PC-9 (cell line): ENCODE measurements at regions not wholly inside any gene's neighbourhood (a gene's known extent, or its start where the extent isn't known, plus 50 kb on each side); places are given as distances from the start of the nearest gene placed in this dataset.
"Not testable (repeated sequence)": the region's sequence is repeated elsewhere in the genome, so short reads cannot be mapped to it uniquely, and the experiment has no call there.

Experiments used
- BruUV-seq: library from RNA; stranded (reverse); fragments of 400-500 nt; replicated peaks from 2 replicates; lab custom pipeline; 2021; lab: Mats Ljungman, UMichigan
- CTCF ChIA-PET: fragments of 300-600 bp; sonication (Branson Sonifier 250); formaldehyde crosslinking; loops from one replicate; lab custom pipeline; 2022; ENCODE audit warnings: antibody characterized with exemption; lab: Charles Lee
- POLR2A ChIA-PET: fragments of 300-600 bp; sonication (Branson Sonifier 250); formaldehyde crosslinking; loops from one replicate; lab custom pipeline; 2022; ENCODE audit warnings: antibody characterized with exemption; ENCODE audit not compliant: unreplicated experiment; lab: Charles Lee
- DNase-seq, 2 experiments: peaks; one replicate each; pipeline versions ENCODE4 v3.0.0 to v3.0.0-alpha.2; 2015 to 2022; ENCODE audit warnings: mixed read lengths in 1 of 2
- H2AFZ ChIP-seq: fragments of 200-600 bp; sonication (generic); 2 replicates; pipeline ENCODE4 v1.8.1; 2017; ENCODE audit warnings: antibody characterized with exemption
- H3F3A ChIP-seq: fragments of 200-600 bp; sonication (generic); 2 replicates; pipeline ENCODE4 v1.8.1; 2017; ENCODE audit warnings: antibody characterized with exemption, mild to moderate bottlenecking, low read depth; ENCODE audit not compliant: insufficient read depth
- H3K27ac ChIP-seq: fragments of 200-600 bp; sonication (generic); 2 replicates; pipeline ENCODE4 v1.6.1; 2016; ENCODE audit warnings: mixed run types
- H3K27me3 ChIP-seq: fragments of 200-600 bp; sonication (generic); 2 replicates; pipeline ENCODE4 v1.6.1; 2016; ENCODE audit warnings: low read depth, mixed run types; ENCODE audit not compliant: insufficient read depth
- H3K36me3 ChIP-seq: fragments of 200-600 bp; sonication (generic); 2 replicates; pipeline ENCODE4 v1.6.1; 2016; ENCODE audit warnings: low read depth, mixed run types
- H3K4me1 ChIP-seq: fragments of 200-600 bp; sonication (generic); replicated peaks from 2 replicates; pipeline ENCODE4 v1.6.1; 2016; ENCODE audit warnings: mixed run types; ENCODE audit not compliant: insufficient read depth
- H3K4me2 ChIP-seq: fragments of 200-600 bp; sonication (generic); 2 replicates; pipeline ENCODE4 v1.6.1; 2017; ENCODE audit warnings: mixed run types
- H3K4me3 ChIP-seq: fragments of 200-600 bp; sonication (generic); 2 replicates; pipeline ENCODE4 v1.6.1; 2016; ENCODE audit warnings: mixed run types
- H3K79me2 ChIP-seq: fragments of 200-600 bp; sonication (generic); 2 replicates; pipeline ENCODE4 v1.6.1; 2017; ENCODE audit warnings: low read depth, mixed run types
- H3K9me2 ChIP-seq: fragments of 200-600 bp; sonication (generic); 2 replicates; pipeline ENCODE4 v1.8.1; 2017; ENCODE audit warnings: mild to moderate bottlenecking; ENCODE audit not compliant: insufficient read depth
- H3K9me3 ChIP-seq: fragments of 200-600 bp; sonication (generic); 2 replicates; pipeline ENCODE4 v1.8.1; 2016; ENCODE audit warnings: low read depth; ENCODE audit not compliant: insufficient read depth
- H4K20me1 ChIP-seq: fragments of 200-600 bp; sonication (generic); 2 replicates; pipeline ENCODE4 v1.8.1; 2017; ENCODE audit not compliant: insufficient read depth
- CTCF ChIP-seq: fragments of 200-600 bp; sonication (generic); conservative IDR thresholded peaks from 2 replicates; pipeline ENCODE4 v1.6.1; 2017; ENCODE audit warnings: mixed run types, antibody characterized with exemption, mild to moderate bottlenecking, moderate library complexity
- EZH2 ChIP-seq: fragments of 200-600 bp; sonication (generic); IDR thresholded peaks from 2 replicates; pipeline ENCODE4 v1.8.0; 2017; ENCODE audit warnings: antibody characterized with exemption, low read depth
- intact Hi-C: fragments of 100-400 bp; cut with micrococcal nuclease; formaldehyde crosslinking; loops from one replicate; pipeline ENCODE4 v1.10.0; 2022; ENCODE audit not compliant: unreplicated experiment

- H3F3A ChIP-seq: peaks cover 13% of the 10 kb centered on the region; the same call in 1 of the 2 replicates
- H3K9me2 ChIP-seq, H3K79me2 ChIP-seq, H3K9me3 ChIP-seq, H3K27ac ChIP-seq, H3K27me3 ChIP-seq, POLR2A ChIA-PET, H3K4me2 ChIP-seq, intact Hi-C loops, H2AFZ ChIP-seq, H3K36me3 ChIP-seq, H3K4me3 ChIP-seq, DNase-seq, CTCF ChIA-PET, H4K20me1 ChIP-seq, BruUV-seq: not testable (repeated sequence)
- peaks cover 16% of the 10 kb centered on the region for H3K4me1 ChIP-seq
Measured at GRCh38 chr1:148391323-148391722, 91.8 kb downstream of the PPIAL4G start.

GRCh38 chr1:148389027-148389339 is 94.1 kb downstream of the PPIAL4G start:
- TF ChIP-seq CTCF (no peak), EZH2 (no peak)
- H3F3A ChIP-seq: peaks cover 13% of the 10 kb centered on the region; the same call in 1 of the 2 replicates
- intact Hi-C loops: loop anchor here (2.0 kb wide), 1 partner anchor 14 kb away; no protein-coding TSS in a partner anchor
- peak overlapping the region; percentile 69; the same call in 1 of the 2 replicates for H3K4me3 ChIP-seq
- peaks cover 16% of the 10 kb centered on the region for H3K4me1 ChIP-seq
- peak overlapping the region; percentile 93 for H3K27ac ChIP-seq
- peak overlapping the region; percentile 86 for H2AFZ ChIP-seq
- H3K27me3 ChIP-seq: no peaks in the 10 kb centered on the region
- H3K79me2 ChIP-seq: no peaks in the 10 kb centered on the region
- BruUV-seq: TSS peak; percentile 97
- no peaks in the 10 kb centered on the region for H3K9me2 ChIP-seq
- ChIA-PET CTCF (interaction anchor here (1.4 kb wide), 1 partner anchor 17 kb away, joined by 4 read pairs; no protein-coding TSS in a partner anchor), POLR2A (interaction anchor here (0.6 to 0.7 kb wide), 4 partner anchors 16 to 133 kb away, joined by 3 to 17 read pairs (median 4); no protein-coding TSS in a partner anchor)
- no peaks in the 10 kb centered on the region for H3K9me3 ChIP-seq
- DNase-seq: no peak
- H3K4me2 ChIP-seq: peak overlapping the region; percentile 87
- no peaks in the 10 kb centered on the region for H3K36me3 ChIP-seq
- no peaks in the 10 kb centered on the region for H4K20me1 ChIP-seq

- Histone ChIP-seq H3K4me1 (peaks cover 16% of the 10 kb centered on the region), H3K4me3 (peak overlapping the region; percentile 69), H3K27me3 (no peaks in the 10 kb centered on the region), H2AFZ (peak overlapping the region; percentile 86), H3K9me3 (no peaks in the 10 kb centered on the region), H3K36me3 (no peaks in the 10 kb centered on the region), H3K4me2 (peak overlapping the region; percentile 87), H3K9me2 (no peaks in the 10 kb centered on the region), H3K79me2 (no peaks in the 10 kb centered on the region), H3F3A (peaks cover 13% of the 10 kb centered on the region; the same call in 1 of the 2 replicates), H3K27ac (peak overlapping the region; percentile 93), H4K20me1 (no peaks in the 10 kb centered on the region)
- ChIA-PET POLR2A (interaction anchor here (0.6 to 0.7 kb wide), 5 partner anchors 15 to 749 kb away, joined by 3 to 17 read pairs (median 4); no protein-coding TSS in a partner anchor), CTCF (interaction anchor here (1.4 kb wide), 1 partner anchor 17 kb away, joined by 4 read pairs; no protein-coding TSS in a partner anchor)
- TSS peak; percentile 100 for BruUV-seq
- intact Hi-C loops: loop anchor here (1.0 to 2.0 kb wide), 2 partner anchors 14 to 53 kb away; no protein-coding TSS in a partner anchor
- no peak for TF ChIP-seq CTCF
- TF ChIP-seq EZH2: no peak
- DNase-seq: peak; percentile 89 to 91
Measured at GRCh38 chr1:148388260-148389026, 94.7 kb downstream of the PPIAL4G start.

- H3K36me3 ChIP-seq, POLR2A ChIA-PET, H4K20me1 ChIP-seq, H3K9me2 ChIP-seq, H3K27me3 ChIP-seq, BruUV-seq, H3K9me3 ChIP-seq, H3K79me2 ChIP-seq, DNase-seq: not testable (repeated sequence)
- CTCF ChIA-PET: interaction anchor here (1.4 kb wide), 1 partner anchor 16 kb away, joined by 4 read pairs; no protein-coding TSS in a partner anchor
- Histone ChIP-seq H3K4me2 (peak overlapping the region; percentile 87), H2AFZ (peak overlapping the region; percentile 86; the same call in 1 of the 2 replicates), H3K4me3 (peak overlapping the region; percentile 69; the same call in 1 of the 2 replicates), H3K4me1 (peaks cover 16% of the 10 kb centered on the region), H3F3A (peaks cover 13% of the 10 kb centered on the region; the same call in 1 of the 2 replicates), H3K27ac (peak overlapping the region; percentile 93)
- intact Hi-C loops: loop anchor here (1.0 to 2.0 kb wide), 2 partner anchors 13 to 53 kb away; no protein-coding TSS in a partner anchor
Measured at GRCh38 chr1:148387949-148388259, 95.2 kb downstream of the PPIAL4G start.

- intact Hi-C loops, DNase-seq, H3K79me2 ChIP-seq, BruUV-seq, H3K9me3 ChIP-seq, H2AFZ ChIP-seq, H4K20me1 ChIP-seq, H3K9me2 ChIP-seq, H3K27me3 ChIP-seq, CTCF ChIA-PET, H3K36me3 ChIP-seq: not testable (repeated sequence)
- Histone ChIP-seq H3K4me2 (peak overlapping the region; percentile 87), H3K4me1 (peaks cover 16% of the 10 kb centered on the region), H3K4me3 (peak overlapping the region; percentile 69; the same call in 1 of the 2 replicates), H3K27ac (peak overlapping the region; percentile 93; the same call in 1 of the 2 replicates), H3F3A (peaks cover 13% of the 10 kb centered on the region; the same call in 1 of the 2 replicates)
- POLR2A ChIA-PET: interaction anchor here (0.7 kb wide), 1 partner anchor 744 kb away, joined by 3 read pairs; no protein-coding TSS in a partner anchor
Measured at GRCh38 chr1:148387122-148387948, 95.8 kb downstream of the PPIAL4G start.
